GM10266 (cell line): ENCODE measurements at regions not wholly inside any gene's neighbourhood (a gene's known extent, or its start where the extent isn't known, plus 50 kb on each side); places are given as distances from the start of the nearest gene placed in this dataset.

Experiments
- DNase-seq: peaks from one replicate; pipeline ENCODE4 v3.0.0; 2012; ENCODE audit errors: extremely low spot score
- TF ChIP-seq, protein P1 (sequence below): IDR thresholded peaks from 2 replicates; pipeline ENCODE4 v1.5.1; 2012; ENCODE audit warnings: mild to moderate bottlenecking, low read depth; ENCODE audit not compliant: control insufficient read depth, insufficient read depth; ENCODE audit errors: missing control alignments

DNA sequence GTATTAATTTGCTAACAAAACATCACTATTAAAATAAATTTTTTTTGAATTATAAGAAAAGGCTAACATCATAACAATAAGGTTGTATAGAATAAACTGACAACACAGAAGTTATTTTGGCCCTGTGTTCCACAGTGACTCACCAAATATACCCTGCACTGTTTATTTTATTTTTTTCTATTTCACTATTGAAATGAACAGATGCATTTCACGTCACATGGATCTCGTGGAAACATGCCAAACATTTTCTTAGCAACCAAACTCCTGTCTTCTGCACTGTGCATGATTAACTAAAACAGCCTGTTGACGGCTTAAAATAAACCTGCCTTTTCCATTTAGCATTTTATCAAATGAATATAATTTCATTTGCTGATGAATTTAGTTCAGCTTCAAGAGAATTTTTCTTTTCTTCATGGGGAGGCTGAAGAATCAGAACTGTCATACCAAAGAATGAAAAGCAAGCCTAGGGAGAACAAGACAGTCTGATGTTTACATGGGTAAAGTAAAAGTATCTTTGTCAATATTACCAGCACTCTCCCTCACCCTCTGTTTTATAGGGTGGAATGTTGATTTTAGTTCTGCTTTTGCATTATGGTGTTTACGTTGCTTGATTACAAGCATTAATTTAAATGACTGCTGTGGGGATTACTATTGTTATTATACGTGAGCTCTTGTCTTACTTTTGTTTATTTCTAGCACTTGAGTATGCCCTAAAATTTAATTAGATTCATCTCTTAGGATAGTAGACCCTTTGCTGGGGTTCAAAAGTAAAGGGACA lies 115.3 kb downstream of the LCA5 start:
- TF ChIP-seq, protein P1, sequence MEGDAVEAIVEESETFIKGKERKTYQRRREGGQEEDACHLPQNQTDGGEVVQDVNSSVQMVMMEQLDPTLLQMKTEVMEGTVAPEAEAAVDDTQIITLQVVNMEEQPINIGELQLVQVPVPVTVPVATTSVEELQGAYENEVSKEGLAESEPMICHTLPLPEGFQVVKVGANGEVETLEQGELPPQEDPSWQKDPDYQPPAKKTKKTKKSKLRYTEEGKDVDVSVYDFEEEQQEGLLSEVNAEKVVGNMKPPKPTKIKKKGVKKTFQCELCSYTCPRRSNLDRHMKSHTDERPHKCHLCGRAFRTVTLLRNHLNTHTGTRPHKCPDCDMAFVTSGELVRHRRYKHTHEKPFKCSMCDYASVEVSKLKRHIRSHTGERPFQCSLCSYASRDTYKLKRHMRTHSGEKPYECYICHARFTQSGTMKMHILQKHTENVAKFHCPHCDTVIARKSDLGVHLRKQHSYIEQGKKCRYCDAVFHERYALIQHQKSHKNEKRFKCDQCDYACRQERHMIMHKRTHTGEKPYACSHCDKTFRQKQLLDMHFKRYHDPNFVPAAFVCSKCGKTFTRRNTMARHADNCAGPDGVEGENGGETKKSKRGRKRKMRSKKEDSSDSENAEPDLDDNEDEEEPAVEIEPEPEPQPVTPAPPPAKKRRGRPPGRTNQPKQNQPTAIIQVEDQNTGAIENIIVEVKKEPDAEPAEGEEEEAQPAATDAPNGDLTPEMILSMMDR, result no peak
- DNase-seq, result peak; percentile 15

- DNase-seq, result no peak
- TF ChIP-seq, protein P1, result no peak
Observed at GRCh38 chr6:79421001-79421411, 116.2 kb downstream of the LCA5 start.

DNA sequence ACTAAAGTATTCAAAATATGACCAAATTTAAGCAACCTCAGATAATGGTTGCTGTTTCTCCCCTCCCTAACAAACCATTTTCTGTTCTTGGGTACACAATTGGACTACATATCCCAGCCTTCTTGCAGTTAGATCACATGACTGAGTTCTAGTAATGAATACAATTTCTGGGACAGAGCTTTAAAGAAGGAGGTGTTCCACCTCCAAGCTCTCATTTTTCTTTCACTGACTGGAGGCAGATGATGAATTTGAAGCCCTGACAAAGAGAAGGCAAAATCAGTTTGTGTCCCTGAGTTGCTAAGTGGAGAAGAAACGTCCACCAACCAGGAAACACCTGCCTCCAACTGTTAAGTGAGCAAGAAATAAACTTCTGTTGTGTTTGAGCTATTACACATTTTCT lies 117.2 kb downstream of the LCA5 start:
- peak; percentile 10 for DNase-seq
- TF ChIP-seq, protein P1, result no peak

DNA sequence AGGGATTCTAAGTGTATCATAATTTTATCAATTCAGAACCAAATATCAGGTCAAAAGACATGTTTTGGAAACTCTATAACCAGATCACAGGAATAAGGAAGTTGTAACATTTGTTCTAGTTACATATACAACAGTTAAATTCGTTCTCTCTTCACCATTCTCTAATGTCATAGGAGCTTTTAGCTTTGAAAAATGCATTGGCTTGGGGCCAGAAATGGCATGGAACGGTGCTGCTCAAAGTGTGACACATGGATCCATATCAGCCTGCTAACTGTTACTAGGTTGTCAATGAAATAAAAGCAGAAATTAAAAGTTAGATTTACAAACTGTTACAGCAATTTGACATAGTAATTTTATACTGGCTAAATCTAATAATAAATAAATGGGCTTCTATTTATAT lies 120.3 kb downstream of the LCA5 start:
- DNase-seq, result no peak
- TF ChIP-seq, protein P1, result no peak

DNA sequence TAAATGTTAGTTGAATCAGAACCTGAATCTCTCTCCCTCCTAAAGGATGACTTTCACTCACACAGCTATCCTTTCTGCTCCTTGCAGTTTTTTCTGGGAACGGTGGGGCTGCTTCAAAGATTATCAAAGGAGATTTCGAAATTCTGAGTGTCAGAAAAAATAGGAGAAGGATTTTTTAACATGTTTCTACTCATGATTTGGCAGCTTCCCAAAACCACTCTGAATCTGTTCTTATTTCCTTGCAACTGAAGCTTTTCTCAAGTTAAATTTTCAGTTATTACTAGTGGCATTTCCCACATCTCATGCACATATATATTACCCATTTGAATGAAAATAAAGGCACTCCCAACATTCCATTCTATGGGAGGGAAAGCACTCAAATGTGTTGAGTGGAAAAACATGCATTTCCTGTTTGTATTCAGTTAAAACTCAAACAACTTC lies 123.6 kb downstream of the LCA5 start:
- TF ChIP-seq, protein P1, result no peak
- DNase-seq, result no peak

DNA sequence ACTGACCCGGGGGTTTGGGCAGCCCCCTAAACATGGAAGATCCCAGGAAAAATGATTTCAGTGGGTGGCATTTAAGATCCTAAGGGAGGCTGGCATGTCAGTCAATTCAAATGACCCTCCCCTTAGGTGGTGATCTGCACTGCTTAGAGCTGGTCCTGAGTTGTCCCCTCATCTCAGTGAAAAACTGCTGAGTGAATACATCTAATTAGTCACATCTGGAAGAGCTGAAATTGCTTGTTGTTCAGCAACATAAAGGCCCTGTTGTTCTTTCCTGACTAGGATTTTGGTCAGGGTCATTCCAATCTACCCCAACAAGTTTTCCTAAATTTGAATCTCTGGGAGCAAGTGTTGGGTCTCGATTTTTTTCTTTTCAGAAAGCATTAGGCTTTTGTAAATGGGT lies 126.4 kb downstream of the LCA5 start:
- no peak for DNase-seq
- TF ChIP-seq, protein P1, result no peak

- TF ChIP-seq, protein P1, result no peak
- no peak for DNase-seq
Observed at GRCh38 chr6:79408256-79408974, 128.8 kb downstream of the LCA5 start.
